Hematopoietic multipotent progenitor cell treated with erythropoietin and hydrocortisone succinate and interleukin-3 and kit ligand, for 8 days (in vitro differentiated cells): ENCODE measurements at regions not wholly inside any gene's neighbourhood (a gene's known extent, or its start where the extent isn't known, plus 50 kb on each side); places are given as distances from the start of the nearest gene placed in this dataset.
A peak's percentile ranks its signal among the peaks of the same experiment; 100 is the strongest.
"Not testable (repeated sequence)": the region's sequence is repeated elsewhere in the genome, so short reads cannot be mapped to it uniquely, and the experiment has no call there.

Experiments
- DNase-seq: peaks from one replicate; pipeline ENCODE4 v3.0.0-alpha.2; 2015

- DNase-seq = no peak
Measured at GRCh38 chr2:194907569-194907968, 749.5 kb upstream of the SLC39A10 start.

- no peak for DNase-seq
Measured at GRCh38 chr2:194896871-194897270, 760.2 kb upstream of the SLC39A10 start.

GRCh38 chr2:194883711-194884110 is 773.3 kb upstream of the SLC39A10 start:
- no peak for DNase-seq

- DNase-seq = no peak
Measured at GRCh38 chr2:194870974-194871535, 786.0 kb upstream of the SLC39A10 start.

- peak; percentile 8 for DNase-seq
Measured at GRCh38 chr2:194867328-194867727, 789.7 kb upstream of the SLC39A10 start.

GRCh38 chr2:194854941-194855340 is 802.1 kb upstream of the SLC39A10 start:
- DNase-seq = no peak

- no peak for DNase-seq
Measured at GRCh38 chr2:194842871-194843270, 814.2 kb upstream of the SLC39A10 start.

GRCh38 chr2:194834371-194834770 is 822.7 kb upstream of the SLC39A10 start:
- DNase-seq = not testable (repeated sequence)

GRCh38 chr2:194826241-194826640 is 830.8 kb upstream of the SLC39A10 start:
- DNase-seq = no peak

- no peak for DNase-seq
Measured at GRCh38 chr2:194824450-194824849, 832.6 kb upstream of the SLC39A10 start.

- no peak for DNase-seq
Measured at GRCh38 chr2:194822657-194823056, 834.4 kb upstream of the SLC39A10 start.

- no peak for DNase-seq
Measured at GRCh38 chr2:194822097-194822496, 834.9 kb upstream of the SLC39A10 start.

- no peak for DNase-seq
Measured at GRCh38 chr2:194819367-194819766, 837.7 kb upstream of the SLC39A10 start.

- no peak for DNase-seq
Measured at GRCh38 chr2:194815475-194815874, 841.6 kb upstream of the SLC39A10 start.

GRCh38 chr2:194802589-194802988 is 854.4 kb upstream of the SLC39A10 start:
- DNase-seq = no peak

GRCh38 chr2:194787071-194787470 is 870.0 kb upstream of the SLC39A10 start:
- not testable (repeated sequence) for DNase-seq

- DNase-seq = not testable (repeated sequence)
Measured at GRCh38 chr2:194771394-194771793, 885.6 kb upstream of the SLC39A10 start.

GRCh38 chr2:194769030-194769429 is 888.0 kb upstream of the SLC39A10 start:
- DNase-seq = no peak

- no peak for DNase-seq
Measured at GRCh38 chr2:194765723-194766122, 891.3 kb upstream of the SLC39A10 start.

- no peak for DNase-seq
Measured at GRCh38 chr2:194750926-194751325, 906.1 kb upstream of the SLC39A10 start.

- DNase-seq = no peak
Measured at GRCh38 chr2:194745557-194746146, 911.4 kb upstream of the SLC39A10 start.

GRCh38 chr2:194742706-194743105 is 914.3 kb upstream of the SLC39A10 start:
- DNase-seq = no peak

GRCh38 chr2:194739217-194739616 is 917.8 kb upstream of the SLC39A10 start:
- DNase-seq = no peak

GRCh38 chr2:194735837-194736542 is 921.0 kb upstream of the SLC39A10 start:
- no peak for DNase-seq
